BE2C (cell line): ENCODE measurements at regions not wholly inside any gene's neighbourhood (a gene's known extent, or its start where the extent isn't known, plus 50 kb on each side); places are given as distances from the start of the nearest gene placed in this dataset.

Source experiments
- DNase-seq: peaks from one replicate; pipeline ENCODE4 v3.0.0-alpha.2; 2020
- H3K27me3 ChIP-seq: fragments of 250-450 bp; sonication (Bioruptor Pico); 2 replicates; pipeline ENCODE4 v1.5.1; 2020; ENCODE audit warnings: mild to moderate bottlenecking
- H3K36me3 ChIP-seq: fragments of 250-450 bp; sonication (Bioruptor Pico); 2 replicates; pipeline ENCODE4 v1.5.1; 2020; ENCODE audit warnings: mild to moderate bottlenecking
- H3K4me1 ChIP-seq: fragments of 250-450 bp; sonication (Bioruptor Pico); 2 replicates; pipeline ENCODE4 v1.5.1; 2020
- H3K4me3 ChIP-seq: 2 replicates; pipeline ENCODE4 v1.5.1; 2011; ENCODE audit warnings: low read depth, low read length
- H3K9me3 ChIP-seq: fragments of 250-450 bp; sonication (Bioruptor Pico); 2 replicates; pipeline ENCODE4 v1.5.1; 2020
- TF ChIP-seq, protein P1 (sequence below): IDR thresholded peaks from 2 replicates; pipeline ENCODE4 v1.5.1; 2012; ENCODE audit warnings: mild to moderate bottlenecking, low read depth, low read length

DNA sequence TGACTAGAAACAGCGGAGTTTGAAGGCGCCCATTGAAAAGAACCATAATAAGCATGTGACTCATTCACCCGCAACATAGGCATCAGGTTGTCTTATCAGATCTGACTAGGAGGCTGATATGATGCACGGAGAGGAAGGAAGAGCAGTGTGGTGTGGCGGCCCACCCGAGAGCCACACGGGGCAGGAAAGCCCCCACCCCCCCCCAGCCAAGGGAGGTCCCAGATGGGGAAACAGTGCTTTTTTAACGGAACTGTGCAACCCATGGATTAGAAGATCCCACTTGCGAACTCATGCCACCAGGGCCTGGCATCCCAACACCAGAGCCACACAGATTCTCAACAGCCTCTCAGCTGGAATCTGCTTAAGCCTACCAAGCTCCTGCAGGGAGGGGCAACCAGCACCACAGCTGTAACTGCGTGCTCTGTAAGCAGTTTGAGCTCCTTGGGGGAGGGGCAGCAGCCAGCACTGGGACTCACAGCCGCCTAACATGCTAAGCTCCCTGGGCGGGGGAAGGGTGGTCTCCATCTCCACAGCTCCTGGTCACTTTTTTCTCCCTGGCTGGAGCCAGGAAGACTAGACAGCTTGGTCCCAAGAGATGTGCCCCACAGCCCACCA is 466.2 kb downstream of the PDGFC start:
- H3K4me1 ChIP-seq = no peaks in the 10 kb centered on the region
- H3K4me3 ChIP-seq = no peak overlapping the region
- no peaks in the 10 kb centered on the region for H3K27me3 ChIP-seq
- no peak for DNase-seq
- H3K9me3 ChIP-seq = no peaks in the 10 kb centered on the region
- TF ChIP-seq, protein P1, sequence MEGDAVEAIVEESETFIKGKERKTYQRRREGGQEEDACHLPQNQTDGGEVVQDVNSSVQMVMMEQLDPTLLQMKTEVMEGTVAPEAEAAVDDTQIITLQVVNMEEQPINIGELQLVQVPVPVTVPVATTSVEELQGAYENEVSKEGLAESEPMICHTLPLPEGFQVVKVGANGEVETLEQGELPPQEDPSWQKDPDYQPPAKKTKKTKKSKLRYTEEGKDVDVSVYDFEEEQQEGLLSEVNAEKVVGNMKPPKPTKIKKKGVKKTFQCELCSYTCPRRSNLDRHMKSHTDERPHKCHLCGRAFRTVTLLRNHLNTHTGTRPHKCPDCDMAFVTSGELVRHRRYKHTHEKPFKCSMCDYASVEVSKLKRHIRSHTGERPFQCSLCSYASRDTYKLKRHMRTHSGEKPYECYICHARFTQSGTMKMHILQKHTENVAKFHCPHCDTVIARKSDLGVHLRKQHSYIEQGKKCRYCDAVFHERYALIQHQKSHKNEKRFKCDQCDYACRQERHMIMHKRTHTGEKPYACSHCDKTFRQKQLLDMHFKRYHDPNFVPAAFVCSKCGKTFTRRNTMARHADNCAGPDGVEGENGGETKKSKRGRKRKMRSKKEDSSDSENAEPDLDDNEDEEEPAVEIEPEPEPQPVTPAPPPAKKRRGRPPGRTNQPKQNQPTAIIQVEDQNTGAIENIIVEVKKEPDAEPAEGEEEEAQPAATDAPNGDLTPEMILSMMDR = no peak
- H3K36me3 ChIP-seq = no peaks in the 10 kb centered on the region

DNA sequence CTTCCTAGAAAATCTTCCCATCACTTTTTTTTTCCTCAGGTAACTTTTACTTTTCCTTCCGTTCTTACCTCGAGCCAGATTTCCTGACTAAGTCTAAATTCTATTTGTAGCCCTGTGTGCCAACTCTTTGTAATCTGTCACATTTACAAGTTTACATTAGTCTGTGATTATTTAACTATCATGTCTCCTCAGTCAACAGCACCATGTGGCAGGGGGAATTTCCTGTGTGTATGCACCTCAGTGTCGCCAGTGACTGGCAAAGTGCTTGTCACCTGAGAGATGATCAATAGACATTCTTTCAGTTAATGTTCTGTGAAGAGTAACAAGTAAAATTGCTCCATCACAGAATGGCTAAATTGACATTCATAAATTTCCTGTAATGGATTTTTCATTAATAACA is 468.5 kb downstream of the PDGFC start:
- TF ChIP-seq, protein P1 = no peak
- DNase-seq = no peak
- no peaks in the 10 kb centered on the region for H3K9me3 ChIP-seq

DNA sequence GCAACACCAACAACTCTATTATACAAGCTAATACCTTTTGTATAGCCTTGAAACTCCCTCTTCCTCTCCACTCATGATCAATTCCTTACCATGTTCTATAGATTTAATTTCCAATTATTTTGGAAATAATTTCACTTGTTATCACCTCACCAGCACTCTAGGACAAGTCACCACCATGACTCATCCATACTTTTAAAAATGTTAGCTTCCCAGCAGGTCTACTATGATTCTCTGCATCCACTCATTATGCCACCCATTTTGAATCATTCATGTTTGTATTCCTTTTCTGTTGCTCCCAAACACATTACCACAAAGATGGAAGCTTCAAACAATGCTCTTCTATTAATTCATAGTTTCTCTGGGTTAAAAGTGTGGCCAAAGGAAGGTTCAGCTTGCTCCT is 469.6 kb downstream of the PDGFC start:
- no peaks in the 10 kb centered on the region for H3K36me3 ChIP-seq
- TF ChIP-seq, protein P1 = no peak
- DNase-seq = no peak
- H3K9me3 ChIP-seq = no peaks in the 10 kb centered on the region
- no peak overlapping the region for H3K4me3 ChIP-seq
- H3K4me1 ChIP-seq = no peaks in the 10 kb centered on the region
- no peaks in the 10 kb centered on the region for H3K27me3 ChIP-seq

More for the DNA sequence above, 468.5 kb downstream of the PDGFC start:
- no peaks in the 10 kb centered on the region for H3K4me1 ChIP-seq
- no peak overlapping the region for H3K4me3 ChIP-seq
- H3K36me3 ChIP-seq = no peaks in the 10 kb centered on the region
- no peaks in the 10 kb centered on the region for H3K27me3 ChIP-seq

DNA sequence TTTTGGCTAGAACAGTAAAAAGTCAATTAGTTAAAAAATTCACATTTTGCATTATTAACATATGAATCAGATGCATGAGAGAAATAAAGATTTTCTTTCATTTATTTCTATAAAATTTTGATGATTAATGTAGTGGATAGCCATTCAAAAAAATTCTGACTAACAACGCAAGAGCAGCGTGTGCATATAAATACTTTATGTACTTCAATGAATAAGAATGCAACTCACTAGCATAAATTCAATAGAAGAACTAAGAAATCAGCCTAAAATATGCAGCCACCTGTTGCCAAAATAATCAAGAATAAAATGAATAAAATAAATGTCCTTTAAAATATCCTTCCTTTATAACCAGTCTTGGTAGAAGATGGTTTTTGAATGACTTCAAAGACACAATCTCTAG is 471.9 kb downstream of the PDGFC start:
- Histone ChIP-seq H3K4me3 (no peak overlapping the region), H3K27me3 (no peaks in the 10 kb centered on the region), H3K4me1 (no peaks in the 10 kb centered on the region), H3K36me3 (no peaks in the 10 kb centered on the region), H3K9me3 (no peaks in the 10 kb centered on the region)
- TF ChIP-seq, protein P1 = no peak
- DNase-seq = no peak

DNA sequence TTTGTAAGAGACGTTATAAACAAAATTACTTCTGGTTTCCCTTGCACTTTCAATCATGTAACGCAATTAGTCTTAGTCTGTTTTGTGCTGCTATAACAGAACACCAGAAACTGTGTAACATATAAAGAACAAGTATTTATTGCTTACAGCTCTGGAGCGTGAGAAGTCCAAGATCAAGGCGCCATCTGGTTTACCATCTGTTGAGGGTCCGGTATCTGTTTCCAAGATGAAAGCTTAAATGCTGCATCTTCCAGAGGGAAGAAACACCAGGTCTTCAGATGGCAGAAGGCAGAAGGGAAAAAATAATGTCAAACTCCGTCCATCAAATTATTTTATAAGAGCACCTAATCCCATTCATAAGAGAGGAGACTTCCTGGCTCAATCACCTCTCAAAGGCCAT is 474.1 kb downstream of the PDGFC start:
- Histone ChIP-seq H3K4me1 (no peaks in the 10 kb centered on the region), H3K27me3 (no peaks in the 10 kb centered on the region), H3K4me3 (no peak overlapping the region), H3K36me3 (no peaks in the 10 kb centered on the region), H3K9me3 (no peaks in the 10 kb centered on the region)
- no peak for DNase-seq
- TF ChIP-seq, protein P1 = no peak

DNA sequence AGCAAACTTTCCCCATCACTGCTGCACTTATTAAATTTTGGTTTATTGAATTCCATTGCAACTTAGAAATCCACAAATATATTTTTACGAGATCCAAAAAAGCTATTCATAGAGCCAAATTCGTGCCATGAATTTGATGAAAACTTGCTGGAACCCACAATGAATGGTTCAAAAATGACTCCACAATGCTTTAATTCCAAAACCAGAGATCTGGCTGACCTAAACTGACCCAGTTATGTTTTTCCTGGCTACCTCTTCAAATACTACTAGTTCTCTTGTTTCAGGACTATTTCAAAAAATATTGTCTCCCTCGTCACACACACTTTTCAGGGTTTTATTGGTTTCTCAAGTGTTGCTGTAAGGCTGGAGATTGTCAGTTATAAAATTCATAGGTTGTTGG is 474.8 kb downstream of the PDGFC start:
- H3K4me3 ChIP-seq = no peak overlapping the region
- H3K36me3 ChIP-seq = no peaks in the 10 kb centered on the region
- no peak for DNase-seq
- H3K9me3 ChIP-seq = no peaks in the 10 kb centered on the region
- H3K4me1 ChIP-seq = no peaks in the 10 kb centered on the region
- TF ChIP-seq, protein P1 = no peak
- no peaks in the 10 kb centered on the region for H3K27me3 ChIP-seq
